ENCODE measurements at regions not wholly inside any gene's neighbourhood (a gene's known extent, or its start where the extent isn't known, plus 50 kb on each side); places are given as distances from the start of the nearest gene placed in this dataset.

GRCh38 chr14:94998110-94998509, 159.2 kb downstream of the DICER1 start:
- 55 to 67% methylated on average over 2 of the region's 2 CpGs for WGBS, 2 donors
- intact Hi-C loops (cut with DNase I): no loop called here
- DNase-seq: no peak

GRCh38 chr14:94995551-94995950, 161.8 kb downstream of the DICER1 start:
- WGBS, 2 donors: 86 to 89% methylated on average over 10 of the region's 10 CpGs
- intact Hi-C loops (cut with DNase I): no loop called here
- no peak overlapping the region for H3K27ac ChIP-seq

More at GRCh38 chr14:94998110-94998509, 159.2 kb downstream of the DICER1 start:
- no peaks in the 10 kb centered on the region for H3K4me1 ChIP-seq
- no peak overlapping the region for H3K27ac ChIP-seq
- H3K9me3 ChIP-seq: no peaks in the 10 kb centered on the region
- no peak overlapping the region for H3K4me3 ChIP-seq
- no peak for TF ChIP-seq CTCF (IDR thresholded peaks at IDR 0.05)
- TF ChIP-seq POLR2AphosphoS5 (IDR thresholded peaks at IDR 0.05): no peak
- no peak for TF ChIP-seq POLR2A (IDR thresholded peaks at IDR 0.05)
- no peak for TF ChIP-seq EP300 (IDR thresholded peaks at IDR 0.05)
- H3K36me3 ChIP-seq: no peaks in the 10 kb centered on the region
- no peaks in the 10 kb centered on the region for H3K27me3 ChIP-seq

GRCh38 chr14:94994245-94994644, 163.1 kb downstream of the DICER1 start:
- DNase-seq: no peak

More at GRCh38 chr14:94995551-94995950, 161.8 kb downstream of the DICER1 start:
- Histone ChIP-seq H3K4me3 (no peak overlapping the region), H3K36me3 (no peaks in the 10 kb centered on the region), H3K4me1 (no peaks in the 10 kb centered on the region), H3K27me3 (no peaks in the 10 kb centered on the region), H3K9me3 (no peaks in the 10 kb centered on the region)
- no peak for TF ChIP-seq POLR2A (IDR thresholded peaks at IDR 0.05)
- no peak for DNase-seq

GRCh38 chr14:94992046-94992445, 165.3 kb downstream of the DICER1 start:
- TF ChIP-seq CTCF (IDR thresholded peaks at IDR 0.05): no peak
- TF ChIP-seq EP300 (IDR thresholded peaks at IDR 0.05): no peak
- no peak for TF ChIP-seq POLR2A (IDR thresholded peaks at IDR 0.05)
- Histone ChIP-seq H3K4me1 (no peaks in the 10 kb centered on the region), H3K27me3 (no peaks in the 10 kb centered on the region), H3K36me3 (no peaks in the 10 kb centered on the region), H3K27ac (no peak overlapping the region), H3K9me3 (peaks cover 0 to 6% (median 1%) of the 10 kb centered on the region in 4 donors), H3K4me3 (no peak overlapping the region)
- DNase-seq: no peak
- intact Hi-C loops (cut with DNase I): no loop called here

More at GRCh38 chr14:94994245-94994644, 163.1 kb downstream of the DICER1 start:
- Histone ChIP-seq H3K4me1 (no peaks in the 10 kb centered on the region), H3K27me3 (no peaks in the 10 kb centered on the region), H3K9me3 (no peaks in the 10 kb centered on the region), H3K27ac (no peak overlapping the region), H3K4me3 (no peak overlapping the region), H3K36me3 (no peaks in the 10 kb centered on the region)
- intact Hi-C loops (cut with DNase I): no loop called here
- TF ChIP-seq CTCF (IDR thresholded peaks at IDR 0.05) (no peak), EP300 (IDR thresholded peaks at IDR 0.05) (no peak), POLR2A (IDR thresholded peaks at IDR 0.05) (no peak), POLR2AphosphoS5 (IDR thresholded peaks at IDR 0.05) (no peak)
- WGBS, 2 donors: 92 to 95% methylated on average over 1 of the region's 1 CpG

- H3K27ac ChIP-seq: no peak overlapping the region
- DNase-seq: no peak
- TF ChIP-seq CTCF (IDR thresholded peaks at IDR 0.05): no peak
- no peak for TF ChIP-seq EP300 (IDR thresholded peaks at IDR 0.05)
- no peak for TF ChIP-seq POLR2AphosphoS5 (IDR thresholded peaks at IDR 0.05)
- TF ChIP-seq POLR2A (IDR thresholded peaks at IDR 0.05): no peak
- intact Hi-C loops (cut with DNase I): no loop called here
- H3K4me1 ChIP-seq: no peaks in the 10 kb centered on the region
- H3K27me3 ChIP-seq: no peaks in the 10 kb centered on the region
- H3K9me3 ChIP-seq: peaks cover 0 to 6% (median 1%) of the 10 kb centered on the region in 4 donors
- WGBS, 2 donors: 22 to 46% methylated on average over 3 of the region's 3 CpGs
- no peaks in the 10 kb centered on the region for H3K36me3 ChIP-seq
- no peak overlapping the region for H3K4me3 ChIP-seq
Measured at GRCh38 chr14:94989946-94990345, 167.4 kb downstream of the DICER1 start.
